ENCODE measurements at regions not wholly inside any gene's neighbourhood (a gene's known extent, or its start where the extent isn't known, plus 50 kb on each side); places are given as distances from the start of the nearest gene placed in this dataset.
"Not testable (repeated sequence)": the region's sequence is repeated elsewhere in the genome, so short reads cannot be mapped to it uniquely, and the experiment has no call there.

DNA sequence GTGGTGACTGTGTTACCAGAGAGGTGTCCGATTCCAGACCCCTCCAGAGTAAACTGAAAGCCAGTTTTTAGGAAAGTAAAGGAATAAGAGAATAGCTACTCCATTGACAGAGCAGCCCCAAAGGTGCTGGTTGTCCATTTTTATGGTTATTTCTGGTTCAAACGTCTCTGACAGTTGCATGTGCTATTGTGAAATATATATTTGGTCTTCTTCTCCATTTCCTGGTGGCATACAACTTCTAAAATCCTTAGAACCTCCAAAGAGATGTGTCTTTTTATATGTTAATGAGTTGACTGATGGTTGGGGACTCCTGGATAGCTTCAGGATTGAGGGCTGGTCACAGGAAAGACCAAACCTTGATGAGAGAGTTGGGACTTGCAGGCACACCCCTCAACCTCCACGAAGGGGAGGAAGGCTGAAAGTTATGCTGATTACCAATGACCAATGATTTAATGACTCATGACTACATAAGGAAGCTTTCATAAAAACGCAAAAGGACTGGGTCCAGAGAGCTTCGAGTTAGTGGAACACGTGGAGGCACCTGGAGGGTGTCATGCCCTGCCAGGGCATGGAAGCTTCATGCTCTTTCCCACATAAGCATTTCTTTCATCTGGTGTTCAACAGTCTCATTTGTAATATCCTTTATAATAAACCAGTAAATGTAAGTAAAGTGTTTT is 100.7 kb downstream of the SLC16A1 start:
- FAIRE-seq (no peak), DNase-seq (ENCODE audit: insufficient read length, low spot score) (no peak)

DNA sequence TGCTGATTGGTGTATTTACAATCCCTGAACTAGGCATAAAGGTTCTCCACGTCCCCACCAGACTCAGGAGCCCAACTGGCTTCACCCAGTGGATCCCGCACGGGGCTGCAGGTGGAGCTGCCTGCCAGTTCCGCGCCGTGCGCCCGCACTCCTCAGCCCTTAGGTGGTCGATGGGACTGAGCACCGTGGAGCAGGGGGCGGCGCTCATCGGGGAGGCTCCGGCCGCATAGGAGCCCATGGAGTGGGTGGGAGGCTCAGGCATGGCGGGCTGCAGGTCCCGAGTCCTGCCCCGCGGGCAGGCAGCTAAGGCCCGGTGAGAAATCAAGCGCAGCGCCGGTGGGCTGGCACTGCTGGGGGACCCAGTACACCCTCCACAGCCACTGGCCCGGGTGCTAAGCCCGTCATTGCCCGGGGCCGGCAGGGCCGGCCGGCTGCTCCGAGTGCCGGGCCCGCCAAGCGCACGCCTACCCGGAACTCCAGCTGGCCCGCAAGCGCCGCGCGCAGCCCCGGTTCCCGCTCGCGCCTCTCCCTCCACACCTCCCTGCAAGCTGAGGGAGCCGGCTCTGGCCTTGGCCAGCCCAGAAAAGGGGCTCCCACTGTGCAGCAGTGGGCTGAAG is 101.5 kb downstream of the SLC16A1 start:
- not testable (repeated sequence) for DNase-seq (ENCODE audit: insufficient read length, low spot score); FAIRE-seq

GRCh38 chr1:112853915-112854314 is 102.1 kb downstream of the SLC16A1 start:
- FAIRE-seq, result not testable (repeated sequence)

DNA sequence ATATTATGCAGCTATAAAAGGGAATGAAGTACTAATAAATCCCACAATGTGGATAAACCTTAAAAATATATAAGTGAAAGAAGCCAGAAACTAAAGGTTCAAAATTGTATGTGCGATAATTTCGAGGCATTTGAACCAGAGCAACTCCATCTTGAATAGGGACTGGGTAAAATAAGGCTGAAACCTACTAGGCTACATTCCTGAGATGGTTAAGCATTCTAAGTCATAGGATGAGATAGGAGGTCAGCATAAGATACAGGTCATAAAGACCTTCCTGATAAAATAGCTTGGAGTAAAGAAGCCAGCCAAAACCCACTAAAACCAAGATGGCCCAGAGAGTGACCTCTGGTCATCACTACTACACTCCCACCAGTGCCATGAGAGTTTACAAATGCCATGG is 103.1 kb downstream of the SLC16A1 start:
- no peak for FAIRE-seq
- DNase-seq (ENCODE audit: insufficient read length, low spot score), result no peak

More at GRCh38 chr1:112853915-112854314, 102.1 kb downstream of the SLC16A1 start:
- DNase-seq (ENCODE audit: insufficient read length, low spot score), result not testable (repeated sequence)

- FAIRE-seq, result no peak
Observed at GRCh38 chr1:112852276-112852675, 103.7 kb downstream of the SLC16A1 start.

GRCh38 chr1:112850034-112850757 is 105.8 kb downstream of the SLC16A1 start:
- DNase-seq (ENCODE audit: insufficient read length, low spot score), result no peak
- FAIRE-seq, result no peak

More at GRCh38 chr1:112852276-112852675, 103.7 kb downstream of the SLC16A1 start:
- DNase-seq (ENCODE audit: insufficient read length, low spot score), result no peak

- FAIRE-seq (no peak), DNase-seq (ENCODE audit: insufficient read length, low spot score) (no peak)
Observed at GRCh38 chr1:112849425-112850033, 106.5 kb downstream of the SLC16A1 start.

- FAIRE-seq, result no peak
Observed at GRCh38 chr1:112841825-112842224, 114.2 kb downstream of the SLC16A1 start.

DNA sequence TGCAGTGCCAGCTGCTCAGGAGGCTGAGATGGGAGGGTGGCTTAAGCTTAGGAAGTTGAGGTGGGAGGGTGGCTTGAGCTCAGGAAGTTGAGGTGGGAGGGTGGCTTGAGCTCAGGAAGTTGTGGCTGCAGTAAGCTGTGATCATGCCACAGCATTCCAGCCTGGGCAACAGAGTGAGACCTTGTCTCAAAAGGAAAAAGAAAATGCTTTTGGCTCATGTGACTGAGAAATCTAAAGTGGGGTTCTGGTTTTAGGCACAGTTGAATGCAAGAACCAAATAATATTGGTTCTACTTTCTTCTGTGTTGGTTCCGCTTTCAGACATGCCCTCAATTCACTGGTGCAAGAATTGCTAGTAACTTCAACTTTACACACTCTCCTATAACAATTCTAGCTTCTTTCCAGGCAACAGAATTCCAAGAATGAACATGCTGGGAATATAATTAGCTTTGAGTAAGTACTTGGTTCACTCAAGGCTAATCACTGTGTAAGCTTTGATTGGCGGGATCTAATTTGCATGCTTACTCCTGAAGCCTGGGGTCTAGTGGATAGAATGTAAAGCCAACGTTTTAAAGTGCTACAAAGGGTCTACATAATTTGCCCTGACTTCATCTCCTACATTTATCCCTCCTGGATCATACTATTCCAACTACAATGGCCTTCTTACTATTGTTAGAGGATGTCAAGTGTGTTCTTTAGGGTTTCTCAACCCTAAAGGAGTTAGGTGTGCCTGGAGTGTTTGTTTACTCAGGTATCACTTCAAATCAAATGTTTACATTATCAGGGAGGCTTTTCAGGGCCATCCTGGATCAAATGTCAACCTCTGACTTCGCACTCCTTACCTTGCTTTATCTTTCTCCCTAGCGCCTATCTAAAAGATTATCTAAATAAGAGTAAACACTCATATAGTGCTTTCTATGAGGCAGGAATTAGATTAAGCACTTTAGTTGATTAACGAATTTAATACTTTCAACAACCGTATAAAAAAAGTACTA is 115.1 kb downstream of the SLC16A1 start:
- FAIRE-seq (no peak), DNase-seq (ENCODE audit: insufficient read length, low spot score) (no peak)

More at GRCh38 chr1:112841825-112842224, 114.2 kb downstream of the SLC16A1 start:
- no peak for DNase-seq (ENCODE audit: insufficient read length, low spot score)

DNA sequence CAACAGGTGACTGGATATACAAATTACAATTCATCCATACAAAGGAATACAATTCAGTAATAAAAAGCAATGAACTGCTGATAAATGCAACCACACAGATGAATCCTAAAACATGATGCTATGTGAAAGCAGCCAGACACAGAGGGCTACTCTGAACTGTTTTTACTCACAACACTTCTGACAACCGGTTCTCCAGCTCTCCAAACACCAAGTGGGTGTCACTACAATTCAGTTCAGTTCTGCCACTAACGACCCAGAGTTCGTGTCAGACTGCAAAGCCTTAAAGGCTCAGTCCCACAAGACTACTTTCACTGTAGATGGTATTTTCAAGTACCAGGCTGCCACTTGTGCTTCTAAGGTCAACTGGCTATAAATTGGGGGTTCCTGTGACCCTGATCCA is 119.4 kb downstream of the SLC16A1 start:
- DNase-seq (ENCODE audit: insufficient read length, low spot score), result no peak
- FAIRE-seq, result no peak

DNA sequence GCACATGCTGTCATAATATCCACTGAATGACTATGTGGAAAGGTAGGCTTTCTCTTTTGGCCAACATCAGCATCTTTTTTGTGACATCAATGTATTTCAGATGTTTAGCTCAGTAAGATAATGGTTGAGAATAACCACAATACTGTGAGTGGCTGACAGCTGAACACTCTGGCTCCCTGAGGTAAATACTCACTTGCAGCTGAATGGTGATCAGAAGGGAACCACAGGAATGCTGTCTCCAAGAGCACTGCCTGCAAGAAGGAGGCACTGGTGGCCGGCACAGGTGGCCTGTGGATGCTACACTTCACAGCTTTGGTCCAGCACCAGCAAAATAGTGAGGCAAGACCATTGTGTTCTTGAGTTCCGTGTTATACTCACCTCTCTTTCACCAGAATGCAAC is 118.7 kb upstream of the PPM1J start:
- DNase-seq (ENCODE audit: insufficient read length, low spot score) (no peak), FAIRE-seq (no peak)

GRCh38 chr1:112832259-112832658 is 117.1 kb upstream of the PPM1J start:
- FAIRE-seq, result not testable (repeated sequence)

GRCh38 chr1:112829691-112830090 is 114.6 kb upstream of the PPM1J start:
- DNase-seq (ENCODE audit: insufficient read length, low spot score); FAIRE-seq: not testable (repeated sequence)

More at GRCh38 chr1:112832259-112832658, 117.1 kb upstream of the PPM1J start:
- not testable (repeated sequence) for DNase-seq (ENCODE audit: insufficient read length, low spot score)

DNA sequence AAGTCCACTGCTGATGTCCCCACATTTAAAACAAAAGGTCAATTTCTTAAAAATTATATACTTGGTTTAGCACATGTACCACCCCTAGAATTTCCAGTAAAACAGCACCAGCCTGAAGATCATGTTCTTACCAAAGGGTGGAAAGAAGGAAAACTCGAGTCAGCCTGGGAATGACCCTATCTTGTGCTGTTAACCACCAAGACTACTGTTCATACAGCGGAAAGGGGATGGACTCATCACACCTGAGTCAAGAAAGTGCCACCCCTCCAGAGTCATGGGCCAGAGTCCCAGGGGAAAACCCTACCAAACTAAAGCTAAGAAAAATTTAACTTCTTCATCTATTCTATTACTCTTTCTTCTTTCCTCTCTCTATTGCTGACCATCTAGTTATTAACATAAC is 113.6 kb upstream of the PPM1J start:
- FAIRE-seq (no peak), DNase-seq (ENCODE audit: insufficient read length, low spot score) (no peak)

DNA sequence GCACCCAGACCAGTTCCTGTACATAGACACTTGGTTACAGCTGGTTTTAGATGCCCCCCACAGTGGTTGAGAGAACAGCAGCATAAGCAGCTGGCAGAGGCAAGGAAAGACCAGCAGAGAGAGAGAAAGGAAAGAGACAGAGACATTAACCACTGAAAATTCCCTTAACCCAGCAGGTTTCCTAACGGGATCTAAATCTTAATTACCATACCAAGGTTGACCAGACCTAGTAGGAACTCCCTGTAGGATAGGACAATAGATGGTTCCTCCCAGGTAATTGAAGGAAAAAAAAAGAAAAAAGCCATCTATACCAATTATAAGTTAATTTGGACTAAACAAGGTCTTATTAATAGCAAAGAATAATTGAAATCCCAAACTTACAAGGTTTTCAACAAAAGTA is 112.3 kb upstream of the PPM1J start:
- not testable (repeated sequence) for FAIRE-seq

DNA sequence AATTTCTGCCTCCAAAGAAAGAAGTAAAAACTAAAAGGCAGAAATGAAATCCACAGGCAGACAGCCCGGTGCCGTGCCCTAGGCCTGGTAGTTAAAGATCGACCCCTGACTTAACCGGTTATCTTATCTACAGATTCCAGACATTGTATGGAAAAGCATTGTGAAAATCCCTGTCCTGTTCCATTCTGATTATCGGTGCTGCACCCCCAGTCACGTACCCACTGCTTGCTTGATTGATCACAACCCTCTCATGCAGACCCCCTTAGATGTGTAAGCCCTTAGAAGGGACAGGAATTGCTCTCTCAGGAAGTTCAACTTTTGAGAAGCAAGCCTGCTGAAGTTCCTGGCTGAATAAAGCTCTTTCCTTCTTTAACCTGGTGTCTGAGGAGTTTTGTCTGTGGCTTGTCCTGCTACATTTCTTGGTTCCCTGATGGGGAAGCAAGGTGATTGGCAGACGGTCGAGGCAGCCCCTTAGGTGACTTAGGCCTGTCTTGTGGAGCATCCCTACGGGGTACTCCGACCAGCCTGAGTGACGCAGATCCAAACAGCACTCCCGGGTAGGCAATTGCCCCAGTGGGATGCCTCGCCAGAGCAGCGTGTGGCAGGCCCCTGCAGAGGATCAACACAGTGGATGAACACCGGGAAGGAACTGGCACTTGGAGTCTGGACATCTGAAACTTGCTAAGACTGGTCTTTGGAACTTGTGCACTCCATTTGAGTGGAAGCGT is 111.2 kb upstream of the PPM1J start:
- FAIRE-seq, result no peak
- no peak for DNase-seq (ENCODE audit: insufficient read length, low spot score)

More for the DNA sequence above, 112.3 kb upstream of the PPM1J start:
- not testable (repeated sequence) for DNase-seq (ENCODE audit: insufficient read length, low spot score)

DNA sequence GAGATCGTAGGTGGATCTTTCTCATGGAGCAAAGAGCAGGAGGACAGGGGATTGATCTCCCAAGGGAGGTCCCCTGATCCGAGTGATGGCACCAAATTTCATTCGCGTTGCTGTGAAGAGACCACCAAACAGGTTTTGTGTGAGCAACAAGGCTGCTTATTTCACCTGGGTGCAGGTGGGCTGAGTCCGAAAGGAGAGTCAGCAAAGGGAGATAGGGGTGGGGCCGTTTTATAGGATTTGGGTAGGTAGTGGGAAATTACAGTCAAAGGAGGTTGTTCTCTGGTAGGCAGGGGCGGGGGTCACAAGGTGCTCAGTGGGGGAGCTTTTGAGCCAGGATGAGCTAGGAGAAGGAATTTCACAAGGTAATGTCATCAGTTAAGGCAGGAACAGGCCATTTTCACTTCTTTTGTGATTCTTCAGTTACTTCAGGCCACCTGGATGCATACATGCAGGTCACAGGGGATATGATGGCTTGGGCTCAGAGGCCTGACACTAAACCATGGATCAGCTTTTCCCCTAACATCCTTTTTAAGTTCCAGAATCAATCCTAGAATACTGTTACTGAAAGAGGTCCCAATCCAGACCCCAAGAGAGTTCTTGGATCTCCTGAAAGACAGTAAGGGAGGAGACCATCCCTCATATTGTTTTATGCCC is 110.6 kb upstream of the PPM1J start:
- not testable (repeated sequence) for FAIRE-seq; DNase-seq (ENCODE audit: insufficient read length, low spot score)

DNA sequence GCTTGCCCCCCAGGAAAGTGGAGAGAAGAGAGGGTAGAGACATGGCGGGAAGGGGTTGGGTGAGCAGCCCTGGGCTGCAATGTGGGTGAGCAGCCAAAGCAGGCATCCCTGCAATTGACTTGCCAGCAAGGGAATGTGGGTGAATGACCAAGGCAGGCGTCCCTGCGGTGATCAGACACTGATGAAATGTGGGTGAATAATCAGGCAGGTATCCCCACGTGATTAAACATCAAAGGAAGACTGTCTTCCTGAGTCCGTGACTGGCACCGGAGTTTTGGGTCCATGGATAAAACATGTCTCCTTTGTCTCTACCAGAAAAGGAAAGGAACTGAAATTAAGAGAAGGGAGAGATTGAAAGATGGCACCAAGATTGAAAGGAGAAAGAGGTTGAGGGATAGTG is 109.9 kb upstream of the PPM1J start:
- not testable (repeated sequence) for DNase-seq (ENCODE audit: insufficient read length, low spot score); FAIRE-seq

All from GM19239 (cell line).